Activated CD8-positive, alpha-beta memory T cell treated with anti-CD3 and anti-CD28 coated beads for 36 hours (primary cell): ENCODE measurements at regions not wholly inside any gene's neighbourhood (a gene's known extent, or its start where the extent isn't known, plus 50 kb on each side); places are given as distances from the start of the nearest gene placed in this dataset.
"Not testable (repeated sequence)": the region's sequence is repeated elsewhere in the genome, so short reads cannot be mapped to it uniquely, and the experiment has no call there.

Source experiments
- CTCF ChIA-PET: fragments of 350-600 bp; sonication (Branson Sonifier 250); formaldehyde crosslinking; loops from one replicate; lab custom pipeline; 2021; ENCODE audit warnings: antibody characterized with exemption; lab: Charles Lee
- POLR2A ChIA-PET: fragments of 350-600 bp; sonication (Branson Sonifier 250); formaldehyde crosslinking; loops from one replicate; lab custom pipeline; 2021; ENCODE audit warnings: antibody characterized with exemption; lab: Charles Lee

GRCh38 chr12:46489951-46490388 lies 117.4 kb upstream of the SLC38A2 start:
- ChIA-PET POLR2A (no interaction called here), CTCF (no interaction called here)

GRCh38 chr12:46487567-46488131 lies 115.1 kb upstream of the SLC38A2 start:
- ChIA-PET POLR2A (no interaction called here), CTCF (no interaction called here)

GRCh38 chr12:46486588-46486987 lies 114.0 kb upstream of the SLC38A2 start:
- CTCF ChIA-PET, result no interaction called here
- POLR2A ChIA-PET, result no interaction called here

- CTCF ChIA-PET, result no interaction called here
- POLR2A ChIA-PET, result no interaction called here
Observed at GRCh38 chr12:46485853-46486252, 113.3 kb upstream of the SLC38A2 start.

- POLR2A ChIA-PET, result no interaction called here
Observed at GRCh38 chr12:46484396-46485061, 112.0 kb upstream of the SLC38A2 start.

GRCh38 chr12:46483572-46484395 lies 111.2 kb upstream of the SLC38A2 start:
- ChIA-PET POLR2A (no interaction called here), CTCF (no interaction called here)

More at GRCh38 chr12:46484396-46485061, 112.0 kb upstream of the SLC38A2 start:
- CTCF ChIA-PET, result no interaction called here

- CTCF ChIA-PET, result no interaction called here
- POLR2A ChIA-PET, result no interaction called here
Observed at GRCh38 chr12:46480724-46481123, 108.2 kb upstream of the SLC38A2 start.

GRCh38 chr12:46480316-46480715 lies 107.7 kb upstream of the SLC38A2 start:
- ChIA-PET POLR2A (no interaction called here), CTCF (interaction anchor here (0.7 kb wide), 1 partner anchor 151 kb away, joined by 3 read pairs; no protein-coding TSS in a partner anchor)

- ChIA-PET POLR2A (no interaction called here), CTCF (no interaction called here)
Observed at GRCh38 chr12:46478123-46478522, 105.5 kb upstream of the SLC38A2 start.

GRCh38 chr12:46477541-46477940 lies 105.0 kb upstream of the SLC38A2 start:
- CTCF ChIA-PET, result no interaction called here

GRCh38 chr12:46475972-46476645 lies 103.5 kb upstream of the SLC38A2 start:
- POLR2A ChIA-PET, result no interaction called here
- CTCF ChIA-PET, result no interaction called here

More at GRCh38 chr12:46477541-46477940, 105.0 kb upstream of the SLC38A2 start:
- POLR2A ChIA-PET, result no interaction called here

GRCh38 chr12:46474385-46474784 lies 101.8 kb upstream of the SLC38A2 start:
- CTCF ChIA-PET, POLR2A ChIA-PET: not testable (repeated sequence)

- ChIA-PET POLR2A (no interaction called here), CTCF (no interaction called here)
Observed at GRCh38 chr12:46473634-46474329, 101.2 kb upstream of the SLC38A2 start.

GRCh38 chr12:46472893-46473633 lies 100.5 kb upstream of the SLC38A2 start:
- CTCF ChIA-PET, result no interaction called here
- POLR2A ChIA-PET, result no interaction called here

- ChIA-PET CTCF (no interaction called here), POLR2A (no interaction called here)
Observed at GRCh38 chr12:46472144-46472705, 99.7 kb upstream of the SLC38A2 start.

GRCh38 chr12:46471404-46471803 lies 98.8 kb upstream of the SLC38A2 start:
- ChIA-PET CTCF (no interaction called here), POLR2A (no interaction called here)

- ChIA-PET POLR2A (no interaction called here), CTCF (no interaction called here)
Observed at GRCh38 chr12:46470975-46471374, 98.4 kb upstream of the SLC38A2 start.

- ChIA-PET CTCF (no interaction called here), POLR2A (interaction anchor here (0.8 kb wide), 1 partner anchor 102 kb away, joined by 3 read pairs; no protein-coding TSS in a partner anchor)
Observed at GRCh38 chr12:46470036-46470627, 97.6 kb upstream of the SLC38A2 start.
